ENCODE measurements at regions not wholly inside any gene's neighbourhood (a gene's known extent, or its start where the extent isn't known, plus 50 kb on each side); places are given as distances from the start of the nearest gene placed in this dataset.

GRCh38 chr11:88231894-88232482 is 56.7 kb upstream of the RAB38 start:
- H3K4me3 ChIP-seq (ENCODE audit: low read depth, low read length) = no peak overlapping the region
- DNase-seq (ENCODE audit: low read depth) = peak; percentile 70
- TF ChIP-seq CTCF (conservative IDR thresholded peaks at IDR 0.05; ENCODE audit: low read depth, low read length) = peak; percentile 81

GRCh38 chr11:88229303-88229702 is 54.1 kb upstream of the RAB38 start:
- no peak overlapping the region for H3K4me3 ChIP-seq (ENCODE audit: low read depth, low read length)
- no peak for DNase-seq (ENCODE audit: low read depth)
- TF ChIP-seq CTCF (conservative IDR thresholded peaks at IDR 0.05; ENCODE audit: low read depth, low read length) = no peak

Data from choroid plexus epithelial cell (primary cell).